Mesothelial cell of epicardium (in vitro differentiated cells): ENCODE measurements at regions not wholly inside any gene's neighbourhood (a gene's known extent, or its start where the extent isn't known, plus 50 kb on each side); places are given as distances from the start of the nearest gene placed in this dataset.

Experiments used
- DNase-seq, 2 experiments: peaks; one replicate each; pipeline ENCODE4 v3.0.0; 2021; ENCODE audit warnings: low spot score in 2 of 2; ENCODE audit not compliant: unreplicated experiment in 2 of 2
- H3K27ac Mint-ChIP-seq: 2 replicates; pipeline ENCODE4 v1.8.0; 2021; ENCODE audit warnings: mixed read lengths
- H3K27me3 Mint-ChIP-seq: 2 replicates; pipeline ENCODE4 v1.8.0; 2021; ENCODE audit warnings: low read depth, mixed read lengths
- H3K36me3 Mint-ChIP-seq: 2 replicates; pipeline ENCODE4 v1.8.0; 2021; ENCODE audit warnings: mixed read lengths
- H3K4me1 Mint-ChIP-seq: 2 replicates; pipeline ENCODE4 v1.8.0; 2021; ENCODE audit warnings: mixed read lengths
- H3K4me3 Mint-ChIP-seq: 2 replicates; pipeline ENCODE4 v1.8.0; 2021; ENCODE audit warnings: mild to moderate bottlenecking, moderate library complexity, mixed read lengths
- H3K9me3 Mint-ChIP-seq: 2 replicates; pipeline ENCODE4 v1.8.0; 2021; ENCODE audit warnings: mixed read lengths
- CTCF ChIP-seq: fragments of 200-600 bp; sonication (generic); IDR thresholded peaks from one replicate; pipeline ENCODE4 v1.5.0; 2021; ENCODE audit warnings: antibody characterized with exemption; ENCODE audit not compliant: unreplicated experiment

DNA sequence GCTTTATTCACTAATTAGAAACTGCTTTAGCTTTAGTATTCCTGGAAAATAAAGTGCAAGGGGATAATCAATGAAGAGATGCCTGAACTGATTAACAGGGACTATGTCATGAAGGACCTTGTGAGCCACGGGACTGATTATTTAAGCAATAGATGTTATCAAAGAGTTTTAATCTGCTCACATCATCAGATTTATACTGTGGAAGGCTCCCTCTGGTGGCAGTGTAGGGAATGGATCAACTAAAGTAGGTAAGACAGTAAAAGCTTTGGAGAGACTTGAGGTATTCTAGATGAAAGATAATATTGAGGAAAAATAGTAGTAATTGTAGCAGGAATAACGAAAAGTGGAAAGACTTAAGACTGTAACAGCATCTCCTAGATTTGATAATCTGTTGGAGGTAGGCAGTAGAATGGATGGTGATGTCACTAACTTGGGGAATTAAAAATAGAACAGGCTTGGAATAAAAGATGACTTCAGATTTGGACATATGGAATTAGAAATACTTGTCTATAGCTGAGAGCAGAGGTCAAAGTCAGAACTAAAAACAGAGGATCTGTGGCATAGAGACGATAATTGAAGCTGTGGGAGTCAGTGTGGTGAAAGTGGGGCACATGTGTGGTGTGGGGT lies 80.3 kb upstream of the HTR1E start:
- no peak overlapping the region for H3K27ac Mint-ChIP-seq
- peaks cover 9% of the 10 kb centered on the region for H3K4me1 Mint-ChIP-seq
- TF ChIP-seq CTCF: peak; percentile 83
- H3K4me3 Mint-ChIP-seq: no peak overlapping the region
- H3K36me3 Mint-ChIP-seq: no peaks in the 10 kb centered on the region
- peak in 1 of 2 experiments; percentile 45 for DNase-seq
- no peaks in the 10 kb centered on the region for H3K27me3 Mint-ChIP-seq
- no peaks in the 10 kb centered on the region for H3K9me3 Mint-ChIP-seq

DNA sequence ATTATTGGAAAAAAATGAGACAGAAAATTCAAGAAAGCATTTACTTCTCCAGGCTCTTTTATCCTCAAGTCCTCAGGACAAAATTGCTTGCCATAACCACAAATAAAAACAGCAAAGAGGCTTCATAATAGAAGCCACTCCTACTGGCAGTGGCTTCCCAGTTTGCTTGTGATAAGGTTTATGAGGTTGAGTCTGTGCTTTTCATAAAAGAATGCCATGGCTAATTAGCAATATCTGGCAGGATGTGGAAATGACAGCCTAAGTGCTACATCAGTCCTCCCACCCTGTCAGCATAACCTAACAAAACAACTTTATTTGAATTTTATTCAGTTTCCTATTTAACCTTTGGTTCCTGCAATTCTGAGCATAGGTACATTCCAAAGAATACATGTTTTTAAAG lies 80.9 kb upstream of the HTR1E start:
- Mint-ChIP-seq H3K4me3 (no peak overlapping the region), H3K9me3 (no peaks in the 10 kb centered on the region), H3K36me3 (no peaks in the 10 kb centered on the region), H3K27me3 (no peaks in the 10 kb centered on the region), H3K27ac (peak overlapping the region; percentile 19), H3K4me1 (peaks cover 9% of the 10 kb centered on the region)
- DNase-seq: no peak
- no peak for TF ChIP-seq CTCF

- Mint-ChIP-seq H3K4me3 (no peak overlapping the region), H3K36me3 (no peaks in the 10 kb centered on the region), H3K9me3 (peaks cover 7% of the 10 kb centered on the region)
Observed at GRCh38 chr6:86848986-86849385, 88.3 kb upstream of the HTR1E start.

DNA sequence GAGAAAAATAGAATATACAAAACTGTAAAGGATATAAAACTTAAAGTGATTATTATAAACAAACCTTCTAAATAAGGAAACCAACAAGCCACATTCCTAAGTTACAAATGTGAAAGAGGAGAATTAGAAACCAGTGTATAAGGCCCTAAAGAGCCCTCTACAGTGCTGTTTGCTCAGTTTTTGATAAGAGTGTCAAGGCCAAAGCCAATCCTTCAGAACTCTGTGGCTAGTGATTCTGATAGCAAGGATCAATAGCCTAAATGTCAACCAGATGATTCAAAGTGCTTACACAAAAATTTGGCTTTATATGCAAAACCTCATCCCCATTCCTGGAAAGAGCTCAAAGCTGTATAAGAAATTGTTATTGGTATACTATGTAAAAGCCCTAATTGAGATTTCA lies 104.6 kb upstream of the HTR1E start:
- Mint-ChIP-seq H3K27ac (no peak overlapping the region), H3K9me3 (no peaks in the 10 kb centered on the region), H3K36me3 (no peaks in the 10 kb centered on the region), H3K27me3 (no peaks in the 10 kb centered on the region), H3K4me3 (no peak overlapping the region), H3K4me1 (no peaks in the 10 kb centered on the region)
- TF ChIP-seq CTCF: no peak
- DNase-seq: no peak

More at GRCh38 chr6:86848986-86849385, 88.3 kb upstream of the HTR1E start:
- H3K27ac Mint-ChIP-seq: no peak overlapping the region
- no peak for DNase-seq
- H3K4me1 Mint-ChIP-seq: peaks cover 17% of the 10 kb centered on the region
- H3K27me3 Mint-ChIP-seq: no peaks in the 10 kb centered on the region
- no peak for TF ChIP-seq CTCF

DNA sequence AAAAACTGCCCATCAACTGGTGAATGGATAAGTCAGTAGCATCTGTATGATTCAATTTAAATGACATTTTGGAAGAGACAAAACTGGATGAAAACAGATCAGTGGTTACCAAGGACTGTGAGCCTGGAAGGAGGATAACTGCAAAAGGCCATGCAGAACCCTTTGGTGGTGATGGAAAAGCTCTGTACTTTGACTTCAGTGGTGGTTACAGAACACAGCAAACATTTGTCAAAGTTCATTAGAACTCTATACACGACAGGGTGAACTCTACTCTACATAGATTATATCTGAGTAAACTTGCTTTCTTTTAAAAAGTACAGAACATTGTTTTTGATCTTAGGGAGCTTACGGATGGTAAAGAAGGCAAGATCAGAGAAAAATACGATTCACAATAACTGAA lies 111.9 kb upstream of the HTR1E start:
- TF ChIP-seq CTCF: no peak
- Mint-ChIP-seq H3K27ac (no peak overlapping the region), H3K4me1 (peaks cover 4% of the 10 kb centered on the region), H3K4me3 (no peak overlapping the region), H3K27me3 (no peaks in the 10 kb centered on the region), H3K9me3 (no peaks in the 10 kb centered on the region), H3K36me3 (no peaks in the 10 kb centered on the region)
- DNase-seq: no peak

GRCh38 chr6:86822747-86823146 lies 114.6 kb upstream of the HTR1E start:
- Mint-ChIP-seq H3K9me3 (peaks cover 4% of the 10 kb centered on the region), H3K4me1 (peaks cover 4% of the 10 kb centered on the region), H3K4me3 (no peak overlapping the region), H3K36me3 (no peaks in the 10 kb centered on the region), H3K27ac (no peak overlapping the region), H3K27me3 (no peaks in the 10 kb centered on the region)
- no peak for DNase-seq
- no peak for TF ChIP-seq CTCF
